Activated naive CD8-positive, alpha-beta T cell treated with anti-CD3 and anti-CD28 coated beads, Interleukin-2, amount 10 ng/mL, durations not matched to agents 7 days and 5 days (primary cell): ENCODE measurements at regions not wholly inside any gene's neighbourhood (a gene's known extent, or its start where the extent isn't known, plus 50 kb on each side); places are given as distances from the start of the nearest gene placed in this dataset.

Source experiments
- ATAC-seq: fragments of 150-1000 bp; cut with Tn5 transposase; one replicate; pipeline ENCODE4 v1.10.0; 2021; ENCODE audit warnings: low read depth, moderate library complexity
- POLR2A ChIA-PET: fragments of 350-600 bp; sonication (Branson Sonifier 250); formaldehyde crosslinking; loops from one replicate; lab custom pipeline; 2021; ENCODE audit warnings: antibody characterized with exemption; lab: Charles Lee
- DNase-seq: peaks from one replicate; pipeline ENCODE4 v3.0.0; 2021
- H3K27ac Mint-ChIP-seq: one replicate; pipeline ENCODE4 v1.8.0; 2022; ENCODE audit warnings: mild to moderate bottlenecking, mixed read lengths
- H3K27me3 Mint-ChIP-seq: one replicate; pipeline ENCODE4 v1.8.0; 2022; ENCODE audit warnings: mild to moderate bottlenecking, moderate library complexity, mixed read lengths
- H3K36me3 Mint-ChIP-seq: one replicate; pipeline ENCODE4 v1.8.0; 2021; ENCODE audit warnings: mild to moderate bottlenecking, mixed read lengths
- H3K4me1 Mint-ChIP-seq: one replicate; pipeline ENCODE4 v1.8.0; 2021; ENCODE audit warnings: mixed read lengths
- H3K4me3 Mint-ChIP-seq: one replicate; pipeline ENCODE4 v1.8.0; 2022; ENCODE audit warnings: mild to moderate bottlenecking, moderate library complexity, mixed read lengths
- H3K9me3 Mint-ChIP-seq: one replicate; pipeline ENCODE4 v1.8.0; 2021; ENCODE audit warnings: mixed read lengths

DNA sequence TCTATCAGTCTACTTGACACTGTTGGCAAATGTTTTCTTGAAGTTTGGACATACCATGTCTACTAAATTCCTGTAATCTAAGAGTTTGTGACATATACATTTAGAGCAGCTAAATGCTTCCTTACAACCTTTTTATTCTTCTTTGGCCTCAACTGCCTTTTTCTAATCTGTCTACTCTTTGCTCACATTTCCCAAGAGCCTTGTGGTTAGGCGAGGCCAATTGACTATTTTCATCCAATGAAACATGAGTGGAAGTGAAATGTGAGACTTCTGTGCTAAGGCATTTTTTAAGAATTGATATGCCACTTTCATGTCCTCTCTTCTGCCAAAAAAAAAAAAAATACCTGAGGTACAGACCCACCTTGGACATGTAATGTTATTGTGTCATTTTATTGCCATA is 158.2 kb upstream of the MCHR2 start:
- DNase-seq = no peak
- Mint-ChIP-seq H3K36me3 (no peaks in the 10 kb centered on the region), H3K4me1 (no peaks in the 10 kb centered on the region), H3K4me3 (no peak overlapping the region), H3K27me3 (no peaks in the 10 kb centered on the region), H3K27ac (no peak overlapping the region), H3K9me3 (no peaks in the 10 kb centered on the region)
- ATAC-seq = no peak
- POLR2A ChIA-PET = no interaction called here

- Mint-ChIP-seq H3K4me3 (no peak overlapping the region), H3K4me1 (no peaks in the 10 kb centered on the region), H3K9me3 (no peaks in the 10 kb centered on the region), H3K27me3 (peaks cover 2% of the 10 kb centered on the region), H3K27ac (no peak overlapping the region), H3K36me3 (no peaks in the 10 kb centered on the region)
- DNase-seq (no peak), ATAC-seq (no peak)
- POLR2A ChIA-PET = no interaction called here
Observed at GRCh38 chr6:100144991-100145390, 151.0 kb upstream of the MCHR2 start.

GRCh38 chr6:100138346-100139022 is 144.5 kb upstream of the MCHR2 start:
- Mint-ChIP-seq H3K9me3 (no peaks in the 10 kb centered on the region), H3K36me3 (no peaks in the 10 kb centered on the region), H3K27me3 (peaks cover 2% of the 10 kb centered on the region), H3K4me1 (no peaks in the 10 kb centered on the region), H3K4me3 (no peak overlapping the region), H3K27ac (no peak overlapping the region)
- ATAC-seq (no peak), DNase-seq (no peak)
- POLR2A ChIA-PET = no interaction called here

DNA sequence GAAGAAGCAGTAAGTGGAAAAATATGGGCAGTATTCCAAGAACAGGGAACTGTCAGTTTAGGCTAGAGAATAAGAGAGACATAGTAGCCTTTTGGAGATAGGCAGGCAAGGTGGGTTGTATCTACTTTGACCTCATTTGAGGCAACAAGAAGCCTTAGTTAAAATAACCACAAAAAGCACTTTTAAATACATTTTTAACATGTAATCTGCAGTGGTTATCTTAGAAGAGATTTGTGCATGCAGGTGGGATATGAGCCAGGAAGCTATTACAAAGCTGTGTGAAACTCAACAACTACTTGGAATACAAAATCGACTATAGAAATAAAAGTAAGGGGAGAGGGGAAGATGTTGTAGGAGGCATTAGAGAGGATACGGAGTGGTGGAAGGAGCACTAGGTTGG is 143.7 kb upstream of the MCHR2 start:
- DNase-seq = no peak
- POLR2A ChIA-PET = no interaction called here
- Mint-ChIP-seq H3K4me1 (no peaks in the 10 kb centered on the region), H3K9me3 (no peaks in the 10 kb centered on the region), H3K27me3 (peaks cover 2% of the 10 kb centered on the region), H3K27ac (no peak overlapping the region), H3K4me3 (no peak overlapping the region), H3K36me3 (no peaks in the 10 kb centered on the region)
- ATAC-seq = no peak

- no peaks in the 10 kb centered on the region for H3K36me3 Mint-ChIP-seq
- no peaks in the 10 kb centered on the region for H3K4me1 Mint-ChIP-seq
- DNase-seq (no peak), ATAC-seq (no peak)
- H3K9me3 Mint-ChIP-seq = no peaks in the 10 kb centered on the region
- H3K4me3 Mint-ChIP-seq = no peak overlapping the region
- POLR2A ChIA-PET = no interaction called here
- peaks cover 2% of the 10 kb centered on the region for H3K27me3 Mint-ChIP-seq
- H3K27ac Mint-ChIP-seq = no peak overlapping the region
Observed at GRCh38 chr6:100136590-100136989, 142.6 kb upstream of the MCHR2 start.

- Mint-ChIP-seq H3K4me3 (no peak overlapping the region), H3K4me1 (no peaks in the 10 kb centered on the region), H3K9me3 (no peaks in the 10 kb centered on the region), H3K27ac (no peak overlapping the region), H3K27me3 (peaks cover 5% of the 10 kb centered on the region), H3K36me3 (no peaks in the 10 kb centered on the region)
- ATAC-seq (no peak), DNase-seq (no peak)
- POLR2A ChIA-PET = no interaction called here
Observed at GRCh38 chr6:100135977-100136376, 142.0 kb upstream of the MCHR2 start.

GRCh38 chr6:100134703-100135102 is 140.7 kb upstream of the MCHR2 start:
- Mint-ChIP-seq H3K36me3 (no peaks in the 10 kb centered on the region), H3K27me3 (peaks cover 7% of the 10 kb centered on the region), H3K9me3 (no peaks in the 10 kb centered on the region), H3K4me1 (no peaks in the 10 kb centered on the region), H3K27ac (no peak overlapping the region), H3K4me3 (no peak overlapping the region)
- DNase-seq = no peak
- ATAC-seq = no peak
- POLR2A ChIA-PET = no interaction called here

DNA sequence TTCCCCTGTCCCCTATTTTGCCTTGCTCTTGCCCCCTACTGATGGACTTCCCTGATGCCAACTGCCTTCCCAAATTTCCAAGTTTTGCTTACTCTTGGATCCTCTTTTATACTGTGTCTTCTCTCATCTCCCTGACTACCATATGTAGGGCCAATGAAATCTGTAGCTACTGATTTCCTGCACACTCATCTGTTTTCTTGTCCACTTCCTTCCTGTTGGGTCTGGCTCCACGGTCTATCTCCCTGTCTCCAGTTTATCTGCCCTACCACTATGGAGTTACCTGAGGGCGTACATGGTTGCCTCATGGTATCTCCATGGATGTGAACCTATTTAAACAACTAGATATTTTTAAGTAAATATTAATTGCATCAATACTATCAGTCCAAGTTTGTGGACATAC is 140.3 kb upstream of the MCHR2 start:
- ATAC-seq (no peak), DNase-seq (no peak)
- POLR2A ChIA-PET = no interaction called here
- H3K4me3 Mint-ChIP-seq = no peak overlapping the region
- peaks cover 8% of the 10 kb centered on the region for H3K27me3 Mint-ChIP-seq
- no peaks in the 10 kb centered on the region for H3K9me3 Mint-ChIP-seq
- no peak overlapping the region for H3K27ac Mint-ChIP-seq
- H3K36me3 Mint-ChIP-seq = no peaks in the 10 kb centered on the region
- H3K4me1 Mint-ChIP-seq = no peaks in the 10 kb centered on the region

- no peaks in the 10 kb centered on the region for H3K36me3 Mint-ChIP-seq
- H3K4me3 Mint-ChIP-seq = no peak overlapping the region
- no peak overlapping the region for H3K27ac Mint-ChIP-seq
- no peaks in the 10 kb centered on the region for H3K4me1 Mint-ChIP-seq
- DNase-seq = no peak
- no peak for ATAC-seq
- POLR2A ChIA-PET = no interaction called here
- H3K27me3 Mint-ChIP-seq = peaks cover 8% of the 10 kb centered on the region
- H3K9me3 Mint-ChIP-seq = no peaks in the 10 kb centered on the region
Observed at GRCh38 chr6:100132005-100132404, 138.0 kb upstream of the MCHR2 start.

DNA sequence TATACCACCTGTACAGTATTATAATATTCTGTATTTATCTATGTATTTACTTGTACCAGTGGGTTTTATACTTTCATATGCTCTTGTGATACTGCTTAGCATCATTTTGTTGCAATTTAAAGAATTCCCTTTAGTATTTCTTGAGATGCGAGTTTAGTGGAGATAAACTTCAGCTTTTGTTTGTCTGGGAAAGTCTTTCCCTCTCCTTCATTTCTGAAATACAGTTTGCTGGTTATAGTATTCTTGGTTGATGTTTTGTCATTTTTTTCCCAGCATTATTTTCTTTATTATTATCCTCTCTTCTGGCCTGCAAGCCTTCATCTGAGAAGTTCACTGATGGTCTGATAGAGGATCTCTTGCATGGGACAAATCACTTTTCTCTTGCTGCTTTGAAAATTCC is 136.6 kb upstream of the MCHR2 start:
- no peaks in the 10 kb centered on the region for H3K36me3 Mint-ChIP-seq
- no peaks in the 10 kb centered on the region for H3K4me1 Mint-ChIP-seq
- POLR2A ChIA-PET = no interaction called here
- H3K9me3 Mint-ChIP-seq = no peaks in the 10 kb centered on the region
- ATAC-seq = no peak
- peaks cover 9% of the 10 kb centered on the region for H3K27me3 Mint-ChIP-seq
- no peak for DNase-seq
- no peak overlapping the region for H3K4me3 Mint-ChIP-seq
- H3K27ac Mint-ChIP-seq = no peak overlapping the region

DNA sequence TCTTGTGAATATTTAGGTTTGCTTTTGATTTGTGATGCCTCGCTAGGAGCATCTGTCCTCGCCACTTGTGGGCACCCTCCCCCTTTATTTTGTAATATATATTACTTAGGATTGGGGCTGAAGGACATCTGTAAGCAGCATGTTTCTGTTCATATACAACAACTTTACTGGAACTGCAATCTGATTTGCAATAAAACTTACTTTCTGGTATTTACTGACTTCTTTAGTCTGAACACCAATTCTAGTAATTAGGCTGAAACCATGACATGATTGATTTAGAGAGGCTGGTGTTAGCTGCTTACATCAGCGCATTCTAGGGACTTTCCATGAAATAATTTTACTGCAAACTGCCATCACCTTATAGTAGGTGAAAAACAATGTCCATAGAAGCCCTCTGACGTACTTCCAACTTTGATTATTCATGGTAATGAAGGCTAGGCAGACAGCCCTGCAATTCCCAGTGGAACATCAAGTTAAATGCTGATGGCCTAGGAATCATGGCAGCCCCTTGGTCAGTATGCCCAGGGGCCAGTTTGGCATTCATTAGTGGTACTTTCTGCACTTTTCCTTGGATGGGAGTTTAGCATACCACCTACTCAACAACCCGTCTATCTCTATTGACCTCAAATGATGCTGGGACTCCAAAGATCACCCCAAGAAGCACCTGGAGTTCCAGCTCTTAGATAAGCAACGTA is 132.9 kb upstream of the MCHR2 start:
- POLR2A ChIA-PET = no interaction called here
- Mint-ChIP-seq H3K36me3 (no peaks in the 10 kb centered on the region), H3K27ac (no peak overlapping the region), H3K9me3 (no peaks in the 10 kb centered on the region), H3K4me3 (no peak overlapping the region), H3K27me3 (peaks cover 13% of the 10 kb centered on the region), H3K4me1 (no peaks in the 10 kb centered on the region)
- ATAC-seq (no peak), DNase-seq (no peak)

- Mint-ChIP-seq H3K36me3 (no peaks in the 10 kb centered on the region), H3K4me3 (no peak overlapping the region), H3K27ac (no peak overlapping the region), H3K27me3 (peaks cover 9% of the 10 kb centered on the region), H3K9me3 (no peaks in the 10 kb centered on the region), H3K4me1 (no peaks in the 10 kb centered on the region)
- ATAC-seq (no peak), DNase-seq (no peak)
- POLR2A ChIA-PET = no interaction called here
Observed at GRCh38 chr6:100121854-100122609, 128.0 kb upstream of the MCHR2 start.

- DNase-seq (no peak), ATAC-seq (no peak)
- H3K27ac Mint-ChIP-seq = no peak overlapping the region
- POLR2A ChIA-PET = no interaction called here
- no peaks in the 10 kb centered on the region for H3K4me1 Mint-ChIP-seq
- H3K9me3 Mint-ChIP-seq = no peaks in the 10 kb centered on the region
- H3K27me3 Mint-ChIP-seq = peaks cover 7% of the 10 kb centered on the region
- no peak overlapping the region for H3K4me3 Mint-ChIP-seq
- no peaks in the 10 kb centered on the region for H3K36me3 Mint-ChIP-seq
Observed at GRCh38 chr6:100119261-100119660, 125.2 kb upstream of the MCHR2 start.

DNA sequence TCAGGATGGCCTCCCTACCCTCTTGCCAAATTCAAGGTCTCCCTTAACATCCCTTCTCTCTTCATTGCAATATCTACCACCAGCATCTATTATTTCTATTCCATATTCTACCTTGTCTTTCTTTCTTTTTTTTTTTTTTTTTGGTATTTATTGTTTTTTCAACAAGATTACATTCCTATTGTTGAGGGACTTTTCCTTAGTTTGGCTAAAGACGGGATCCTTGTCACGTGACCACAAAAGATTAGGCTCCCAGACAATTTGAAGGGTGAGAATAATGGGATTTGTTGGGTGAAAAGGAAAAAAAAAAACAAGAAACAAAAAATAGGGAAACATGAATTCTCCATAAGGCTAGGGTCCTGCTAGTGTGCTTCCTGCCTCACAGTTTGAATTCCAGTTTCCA is 124.3 kb upstream of the MCHR2 start:
- Mint-ChIP-seq H3K9me3 (no peaks in the 10 kb centered on the region), H3K4me3 (no peak overlapping the region), H3K36me3 (no peaks in the 10 kb centered on the region), H3K27me3 (peaks cover 7% of the 10 kb centered on the region), H3K27ac (no peak overlapping the region), H3K4me1 (no peaks in the 10 kb centered on the region)
- POLR2A ChIA-PET = no interaction called here
- no peak for DNase-seq
- no peak for ATAC-seq
